Suprapubic skin (tissue), 4 donors: ENCODE measurements at regions not wholly inside any gene's neighbourhood (a gene's known extent, or its start where the extent isn't known, plus 50 kb on each side); places are given as distances from the start of the nearest gene placed in this dataset.

ENCODE experiments used
- CTCF ChIP-seq, 2 donors: fragments of 200-600 bp in 1 of 2; fragments of 450-650 bp in 1 of 2; sonication (generic) in 1 of 2; IDR thresholded peaks; one replicate each; pipeline ENCODE4 v1.5.1; 2016 to 2019; ENCODE audit warnings: antibody characterized with exemption in 2 of 2, mild to moderate bottlenecking in 1 of 2, moderate library complexity in 1 of 2
- EP300 ChIP-seq: sonication (generic); formaldehyde crosslinking; IDR thresholded peaks from one replicate; pipeline ENCODE4 v1.6.1; 2017; ENCODE audit warnings: antibody characterized with exemption
- POLR2A ChIP-seq, 2 donors: fragments of 450-650 bp; IDR thresholded peaks; one replicate each; pipeline ENCODE4 v1.6.1; 2017; ENCODE audit warnings: antibody characterized with exemption in 2 of 2, mild to moderate bottlenecking in 2 of 2, moderate library complexity in 2 of 2
- POLR2AphosphoS5 ChIP-seq, 3 donors: sonication (generic); formaldehyde crosslinking; IDR thresholded peaks; one replicate each; pipeline ENCODE4 v1.6.1; 2017; ENCODE audit warnings: antibody characterized with exemption in 3 of 3

DNA sequence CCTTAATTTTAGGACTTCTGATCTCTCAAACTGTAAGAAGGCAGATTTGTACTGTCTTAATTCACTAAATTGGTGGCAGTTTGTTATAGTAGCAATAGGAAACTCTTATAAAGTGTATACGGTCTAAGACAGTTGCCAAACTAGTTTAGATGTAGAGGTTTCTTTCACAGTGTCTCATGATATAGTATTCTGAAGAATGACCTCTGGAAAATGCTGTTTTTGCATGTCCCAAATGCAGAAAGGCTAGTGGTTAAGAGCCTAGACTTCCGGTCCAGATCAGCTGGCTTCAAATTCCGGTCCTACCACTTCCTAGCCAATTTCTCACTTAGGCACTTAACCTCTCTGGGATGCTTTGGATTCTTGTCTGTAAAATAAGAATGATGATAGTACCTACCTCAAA is 538.5 kb downstream of the CENPC start:
- no peak for TF ChIP-seq CTCF (IDR thresholded peaks at IDR 0.05)
- no peak for TF ChIP-seq POLR2A (IDR thresholded peaks at IDR 0.05)
- no peak for TF ChIP-seq POLR2AphosphoS5 (IDR thresholded peaks at IDR 0.05)
- no peak for TF ChIP-seq EP300
